Endothelial cell (in vitro differentiated cells): ENCODE measurements at regions not wholly inside any gene's neighbourhood (a gene's known extent, or its start where the extent isn't known, plus 50 kb on each side); places are given as distances from the start of the nearest gene placed in this dataset.

Source experiments
- DNase-seq: peaks from one replicate; pipeline ENCODE4 v3.0.0; 2021; ENCODE audit warnings: low spot score
- H3K27ac Mint-ChIP-seq: one replicate; pipeline ENCODE4 v1.8.0; 2021; ENCODE audit warnings: mixed read lengths, inconsistent platforms; ENCODE audit not compliant: unreplicated experiment
- H3K27me3 Mint-ChIP-seq: one replicate; pipeline ENCODE4 v1.8.0; 2021; ENCODE audit warnings: mild to moderate bottlenecking, moderate library complexity, mixed read lengths, inconsistent platforms; ENCODE audit not compliant: unreplicated experiment
- H3K36me3 Mint-ChIP-seq: one replicate; pipeline ENCODE4 v1.8.0; 2021; ENCODE audit warnings: mild to moderate bottlenecking, low read depth, mixed read lengths, inconsistent platforms; ENCODE audit not compliant: unreplicated experiment
- H3K4me1 Mint-ChIP-seq: one replicate; pipeline ENCODE4 v1.8.0; 2021; ENCODE audit warnings: mild to moderate bottlenecking, mixed read lengths, inconsistent platforms; ENCODE audit not compliant: unreplicated experiment
- H3K4me3 Mint-ChIP-seq: one replicate; pipeline ENCODE4 v1.8.0; 2021; ENCODE audit warnings: mild to moderate bottlenecking, mixed read lengths, inconsistent platforms; ENCODE audit not compliant: unreplicated experiment
- H3K9me3 Mint-ChIP-seq: one replicate; pipeline ENCODE4 v1.8.0; 2021; ENCODE audit warnings: mixed read lengths, inconsistent platforms; ENCODE audit not compliant: unreplicated experiment
- TF ChIP-seq, protein P1 (sequence below): fragments of 200-600 bp; sonication (generic); IDR thresholded peaks from one replicate; pipeline ENCODE4 v1.5.0; 2021; ENCODE audit warnings: antibody characterized with exemption; ENCODE audit not compliant: unreplicated experiment

DNA sequence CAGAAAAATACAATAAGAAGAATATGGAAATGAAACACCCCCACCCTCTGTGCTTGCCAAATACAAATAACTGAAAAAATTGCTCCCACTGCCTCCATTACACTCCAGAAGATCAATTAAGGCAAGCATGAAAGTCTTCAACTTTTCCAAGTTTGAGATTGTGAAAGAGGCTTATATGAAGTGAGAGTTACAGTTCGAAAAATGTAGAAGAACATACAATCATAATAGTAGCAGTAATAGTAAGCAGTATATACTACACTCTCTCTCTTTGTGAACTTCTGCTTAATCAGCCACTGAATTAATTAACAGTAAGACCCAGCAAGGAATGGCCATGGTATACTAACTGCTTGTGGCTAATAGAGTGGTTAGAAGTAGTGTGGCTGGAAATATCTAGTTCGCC is 923.2 kb downstream of the RPA4 start:
- H3K27me3 Mint-ChIP-seq, result no peaks in the 10 kb centered on the region
- H3K27ac Mint-ChIP-seq, result no peak overlapping the region
- H3K36me3 Mint-ChIP-seq, result no peaks in the 10 kb centered on the region
- no peaks in the 10 kb centered on the region for H3K4me1 Mint-ChIP-seq
- no peaks in the 10 kb centered on the region for H3K9me3 Mint-ChIP-seq
- H3K4me3 Mint-ChIP-seq, result no peak overlapping the region
- DNase-seq, result no peak
- TF ChIP-seq, protein P1, sequence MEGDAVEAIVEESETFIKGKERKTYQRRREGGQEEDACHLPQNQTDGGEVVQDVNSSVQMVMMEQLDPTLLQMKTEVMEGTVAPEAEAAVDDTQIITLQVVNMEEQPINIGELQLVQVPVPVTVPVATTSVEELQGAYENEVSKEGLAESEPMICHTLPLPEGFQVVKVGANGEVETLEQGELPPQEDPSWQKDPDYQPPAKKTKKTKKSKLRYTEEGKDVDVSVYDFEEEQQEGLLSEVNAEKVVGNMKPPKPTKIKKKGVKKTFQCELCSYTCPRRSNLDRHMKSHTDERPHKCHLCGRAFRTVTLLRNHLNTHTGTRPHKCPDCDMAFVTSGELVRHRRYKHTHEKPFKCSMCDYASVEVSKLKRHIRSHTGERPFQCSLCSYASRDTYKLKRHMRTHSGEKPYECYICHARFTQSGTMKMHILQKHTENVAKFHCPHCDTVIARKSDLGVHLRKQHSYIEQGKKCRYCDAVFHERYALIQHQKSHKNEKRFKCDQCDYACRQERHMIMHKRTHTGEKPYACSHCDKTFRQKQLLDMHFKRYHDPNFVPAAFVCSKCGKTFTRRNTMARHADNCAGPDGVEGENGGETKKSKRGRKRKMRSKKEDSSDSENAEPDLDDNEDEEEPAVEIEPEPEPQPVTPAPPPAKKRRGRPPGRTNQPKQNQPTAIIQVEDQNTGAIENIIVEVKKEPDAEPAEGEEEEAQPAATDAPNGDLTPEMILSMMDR, result no peak

DNA sequence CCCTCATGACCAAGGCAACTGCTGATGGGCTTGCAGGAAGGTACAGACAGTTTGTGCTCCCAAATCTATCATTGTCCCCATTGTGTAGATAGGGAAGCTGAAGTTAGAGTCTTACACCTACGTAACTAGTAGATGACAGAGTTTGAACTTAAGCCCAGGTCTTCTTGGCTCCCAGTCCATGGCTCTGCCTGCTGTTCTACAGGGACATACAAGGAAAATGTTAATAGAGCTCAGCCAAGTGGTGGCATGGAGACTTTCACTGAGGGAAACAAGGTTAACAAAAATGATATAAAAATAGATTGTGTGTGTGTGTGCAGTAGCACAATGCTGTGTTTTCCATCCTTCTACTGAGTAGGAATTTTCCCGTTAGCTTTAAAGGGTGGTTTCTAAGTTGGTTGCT is 936.5 kb downstream of the RPA4 start:
- Mint-ChIP-seq H3K4me3 (no peak overlapping the region), H3K27ac (no peak overlapping the region), H3K36me3 (no peaks in the 10 kb centered on the region), H3K27me3 (peaks cover 2% of the 10 kb centered on the region), H3K9me3 (no peaks in the 10 kb centered on the region), H3K4me1 (no peaks in the 10 kb centered on the region)
- TF ChIP-seq, protein P1, result no peak
- no peak for DNase-seq

DNA sequence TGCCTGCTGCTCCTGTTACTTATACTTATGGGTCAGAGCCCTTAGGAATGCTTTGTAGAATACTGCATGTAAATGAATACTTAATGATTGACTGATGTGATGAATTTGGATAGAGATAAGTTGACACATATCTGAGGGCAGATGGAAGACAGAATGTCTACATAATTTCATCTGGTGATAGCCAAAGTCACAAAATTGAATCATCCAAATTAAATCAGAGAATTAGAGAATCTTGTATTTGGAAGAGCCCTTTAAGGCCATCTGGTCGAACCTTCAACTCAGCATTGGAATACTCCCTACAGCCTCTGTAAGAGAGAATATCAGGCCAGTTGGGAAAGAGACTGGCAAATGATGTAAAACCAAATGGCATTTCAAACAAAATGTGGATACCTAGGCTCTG is 944.8 kb downstream of the RPA4 start:
- TF ChIP-seq, protein P1, result no peak
- Mint-ChIP-seq H3K36me3 (no peaks in the 10 kb centered on the region), H3K4me1 (no peaks in the 10 kb centered on the region), H3K4me3 (no peak overlapping the region), H3K27ac (no peak overlapping the region), H3K9me3 (no peaks in the 10 kb centered on the region), H3K27me3 (peaks cover 6% of the 10 kb centered on the region)
- no peak for DNase-seq

DNA sequence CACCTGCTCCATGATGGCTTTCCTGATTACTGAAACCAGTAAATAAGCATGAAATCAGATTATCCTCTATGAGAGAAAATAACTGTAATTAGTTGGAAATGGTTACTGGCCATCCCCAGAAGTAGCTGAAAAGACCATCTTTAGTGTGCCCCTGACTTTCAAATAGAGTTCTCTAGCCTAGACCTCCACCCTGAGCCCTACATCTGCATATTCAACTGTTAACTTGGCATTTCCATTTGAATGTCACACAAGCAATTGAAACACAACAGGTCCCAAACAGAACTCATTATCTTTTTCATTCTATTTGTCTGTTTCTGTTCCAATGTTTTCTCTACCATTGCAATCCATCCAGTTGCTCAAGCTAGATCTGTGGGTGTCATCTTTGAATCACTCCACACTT is 952.3 kb downstream of the RPA4 start:
- Mint-ChIP-seq H3K4me3 (no peak overlapping the region), H3K27me3 (no peaks in the 10 kb centered on the region), H3K4me1 (peaks cover 2% of the 10 kb centered on the region), H3K9me3 (no peaks in the 10 kb centered on the region), H3K27ac (no peak overlapping the region), H3K36me3 (no peaks in the 10 kb centered on the region)
- DNase-seq, result no peak
- TF ChIP-seq, protein P1, result no peak

DNA sequence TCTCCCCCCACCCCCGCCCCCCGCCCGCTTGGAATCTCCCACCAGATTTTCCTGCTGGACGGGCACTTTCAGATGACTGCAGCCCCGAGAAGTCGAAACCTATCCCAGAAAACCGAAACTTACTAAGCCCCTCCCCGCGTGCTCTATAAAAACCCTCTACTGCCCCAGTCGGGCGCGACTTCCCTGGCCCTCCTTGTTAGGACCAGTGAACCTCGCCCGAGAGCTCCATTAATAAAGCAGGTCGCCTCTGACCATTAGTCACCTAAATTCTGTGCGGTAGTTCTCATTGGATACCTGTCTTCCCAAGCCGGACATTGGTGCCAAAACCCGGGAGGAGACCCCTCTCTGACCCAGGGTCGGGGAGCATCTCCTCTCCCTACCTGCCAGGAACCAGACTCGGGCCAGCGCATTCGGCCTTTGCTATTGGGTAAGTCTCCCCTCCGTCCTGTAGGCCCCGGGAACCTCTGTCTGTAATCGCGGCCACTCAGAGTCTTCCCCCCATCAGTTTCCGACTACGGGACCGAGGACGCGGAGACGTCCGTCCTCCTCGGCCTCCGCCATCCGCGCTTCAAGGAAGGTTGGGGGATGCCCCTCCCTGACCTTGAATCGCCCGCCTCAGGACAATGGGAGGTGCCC is 958.0 kb downstream of the RPA4 start:
- peaks cover 12% of the 10 kb centered on the region for H3K36me3 Mint-ChIP-seq
- TF ChIP-seq, protein P1, result no peak
- DNase-seq, result no peak
- no peak overlapping the region for H3K27ac Mint-ChIP-seq
- no peaks in the 10 kb centered on the region for H3K4me1 Mint-ChIP-seq
- H3K27me3 Mint-ChIP-seq, result peaks cover 12% of the 10 kb centered on the region
- peaks cover 9% of the 10 kb centered on the region for H3K9me3 Mint-ChIP-seq
- no peak overlapping the region for H3K4me3 Mint-ChIP-seq
